Endothelial cell of umbilical vein (primary cell): ENCODE measurements at regions not wholly inside any gene's neighbourhood (a gene's known extent, or its start where the extent isn't known, plus 50 kb on each side); places are given as distances from the start of the nearest gene placed in this dataset.

Experiments used
- BruUV-seq: library from RNA; stranded (reverse); fragments of 400-500 nt; replicated peaks from 2 replicates; lab custom pipeline; 2021; lab: Mats Ljungman, UMichigan
- CTCF ChIA-PET: fragments of 300-600, 350-600 bp; sonication (Branson Sonifier 250); formaldehyde crosslinking; loops from one replicate; lab custom pipeline; 2021; ENCODE audit warnings: antibody characterized with exemption, inconsistent platforms; lab: Charles Lee
- POLR2A ChIA-PET: fragments of 300-600, 350-600 bp; sonication (Branson Sonifier 250); formaldehyde crosslinking; loops from one replicate; lab custom pipeline; 2021; ENCODE audit warnings: antibody characterized with exemption, inconsistent platforms; lab: Charles Lee
- DNase-seq: peaks from one replicate; pipeline ENCODE4 v3.0.0-alpha.2; 2011; ENCODE audit warnings: low read depth, low spot score
- FAIRE-seq: peaks from 2 replicates; lab custom pipeline; 2011; peaks lifted over from hg19 to GRCh38; lab: Jason Lieb, UNC
- H2AFZ ChIP-seq: 2 replicates; pipeline ENCODE4 v1.6.0; 2012; ENCODE audit warnings: low read depth, low read length, control low read depth, inconsistent platforms
- H3K27ac ChIP-seq: 2 replicates; pipeline ENCODE4 v1.5.1; 2011; ENCODE audit warnings: low read depth, mild to moderate bottlenecking, control low read depth, low read length, moderate library complexity; ENCODE audit not compliant: insufficient read depth
- H3K27me3 ChIP-seq, 2 experiments: 2 replicates each; pipeline versions ENCODE4 v1.6.0 to v1.6.1; 2011; ENCODE audit warnings: low read length in 2 of 2, mixed read lengths in 1 of 2; ENCODE audit not compliant: control insufficient read depth in 2 of 2, insufficient read depth in 2 of 2
- H3K36me3 ChIP-seq, 2 experiments: 2 replicates in 1 of 2; 3 replicates in 1 of 2; pipeline ENCODE4 v1.5.1; 2011; ENCODE audit warnings: low read length in 2 of 2, mild to moderate bottlenecking in 1 of 2, moderate library complexity in 1 of 2; ENCODE audit not compliant: control insufficient read depth in 2 of 2, insufficient read depth in 2 of 2; ENCODE audit errors: extremely low read depth in 1 of 2
- H3K4me1 ChIP-seq: 3 replicates; pipeline ENCODE4 v1.5.1; 2011; ENCODE audit warnings: mild to moderate bottlenecking, low read length; ENCODE audit not compliant: control insufficient read depth, insufficient read depth; ENCODE audit errors: extremely low read depth
- H3K4me2 ChIP-seq: 2 replicates; pipeline ENCODE4 v1.6.1; 2011; ENCODE audit warnings: low read length, control low read depth, mixed read lengths; ENCODE audit not compliant: insufficient read depth
- H3K4me3 ChIP-seq, 3 experiments: fragments of 200-600 bp in 1 of 3; sonication (generic), shearing (Covaris generic) in 1 of 3; replicated peaks in 1 of 3; 2 replicates each; pipeline ENCODE4 v1.5.1; 2011 to 2016; ENCODE audit warnings: control low read depth in 3 of 3, low read length in 3 of 3, mild to moderate bottlenecking in 2 of 3, inconsistent platforms in 1 of 3, low read depth in 1 of 3, moderate library complexity in 1 of 3; ENCODE audit not compliant: insufficient read depth in 1 of 3
- H3K79me2 ChIP-seq: 2 replicates; pipeline ENCODE4 v1.6.0; 2012; ENCODE audit warnings: low read length, inconsistent platforms; ENCODE audit not compliant: control insufficient read depth, insufficient read depth
- H3K9ac ChIP-seq: replicated peaks from 2 replicates; pipeline ENCODE3; 2011; ENCODE audit warnings: low read length, control low read depth; ENCODE audit not compliant: insufficient read depth; ENCODE audit errors: extremely low read depth
- H3K9me1 ChIP-seq: replicated peaks from 3 replicates; pipeline ENCODE4 v1.6.0; 2011; ENCODE audit warnings: mild to moderate bottlenecking, low read length; ENCODE audit not compliant: control insufficient read depth, insufficient read depth; ENCODE audit errors: extremely low read depth
- H3K9me3 ChIP-seq: replicated peaks from 2 replicates; pipeline ENCODE4 v1.5.1; 2012; ENCODE audit warnings: low read length, inconsistent platforms; ENCODE audit not compliant: control insufficient read depth, insufficient read depth
- H4K20me1 ChIP-seq: replicated peaks from 2 replicates; pipeline ENCODE3; 2011; ENCODE audit warnings: mild to moderate bottlenecking, low read length; ENCODE audit not compliant: control insufficient read depth, insufficient read depth; ENCODE audit errors: extremely low read depth
- EZH2 ChIP-seq: IDR thresholded peaks from 2 replicates; pipeline ENCODE4 v1.6.1; 2012; ENCODE audit warnings: borderline replicate concordance, low read depth, mild to moderate bottlenecking, moderate library complexity, low read length, inconsistent platforms; ENCODE audit not compliant: severe bottlenecking
- GATA2 ChIP-seq: IDR thresholded peaks from 2 replicates; pipeline ENCODE4 v1.7.0; 2011; ENCODE audit warnings: low read depth, mild to moderate bottlenecking, moderate library complexity, mixed read lengths, low read length; ENCODE audit not compliant: insufficient read length, insufficient read depth
- JUN ChIP-seq: IDR thresholded peaks from 2 replicates; pipeline ENCODE4 v1.6.1; 2011; ENCODE audit warnings: borderline replicate concordance, low read depth; ENCODE audit not compliant: insufficient read length, insufficient read depth
- MYC ChIP-seq: IDR thresholded peaks from one replicate; pipeline ENCODE4 v1.6.1; 2011; ENCODE audit warnings: mild to moderate bottlenecking, low read depth, low read length
- POLR2A ChIP-seq: IDR thresholded peaks from 2 replicates; pipeline ENCODE4 v1.6.1; 2012; ENCODE audit warnings: low read depth, mild to moderate bottlenecking, control low read depth, low read length
- dilution Hi-C: fragments of 300-500 bp; cut with MboI; formaldehyde crosslinking; loops from one replicate; pipeline ENCODE4 v1.15.0; 2019; ENCODE audit warnings: low sequenced_read_pairs; ENCODE audit not compliant: extremely low pct_ligation_motif_present
- intact Hi-C: fragments of 100-400 bp; cut with micrococcal nuclease; formaldehyde crosslinking; loops from one replicate; pipeline ENCODE4 v1.10.0; 2022
- TF ChIP-seq, protein P1 (sequence below), 2 donors: IDR thresholded peaks; 1 replicate in 1 of 2; 2 replicates in 1 of 2; pipeline ENCODE4 v1.5.1; 2011; ENCODE audit warnings: low read length in 2 of 2, mild to moderate bottlenecking in 2 of 2, moderate library complexity in 2 of 2, control low read depth in 1 of 2, inconsistent platforms in 1 of 2, low read depth in 1 of 2; ENCODE audit not compliant: insufficient read depth in 1 of 2; ENCODE audit errors: extremely low read depth in 1 of 2
- TF ChIP-seq, protein P2 (sequence below): IDR thresholded peaks from 2 replicates; pipeline ENCODE4 v1.6.1; 2011; ENCODE audit not compliant: insufficient read depth, insufficient read length

DNA sequence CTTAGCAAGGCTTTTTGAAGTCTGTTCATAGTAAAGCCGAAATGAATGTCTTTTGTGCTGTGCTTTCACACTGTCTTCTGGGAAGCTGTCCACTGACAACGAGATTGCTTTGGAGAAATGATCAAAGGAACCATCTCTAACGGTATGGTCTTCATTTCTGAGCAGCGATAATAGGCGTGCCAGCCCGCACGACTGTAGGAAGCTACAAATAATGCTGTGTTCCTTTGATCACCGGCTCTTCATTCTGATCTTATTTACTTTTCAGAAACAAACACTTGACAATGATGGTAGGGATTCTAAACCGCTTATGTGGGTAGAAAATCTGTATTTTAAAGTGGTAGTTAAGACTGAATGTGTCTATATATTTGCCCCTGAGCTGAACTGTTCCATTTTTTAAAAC lies 306.6 kb upstream of the EXOC2 start:
- H3K27ac ChIP-seq: no peak overlapping the region
- no peaks in the 10 kb centered on the region for H3K79me2 ChIP-seq
- H4K20me1 ChIP-seq: no peaks in the 10 kb centered on the region
- no peaks in the 10 kb centered on the region for H3K36me3 ChIP-seq
- intact Hi-C loops (no loop called here), dilution Hi-C loops (no loop called here)
- no peak for FAIRE-seq
- no peak for DNase-seq
- H3K4me1 ChIP-seq: no peaks in the 10 kb centered on the region
- no peak overlapping the region for H3K9ac ChIP-seq
- ChIA-PET POLR2A (no interaction called here), CTCF (no interaction called here)
- H3K4me3 ChIP-seq: no peak overlapping the region
- H3K9me3 ChIP-seq: peaks cover 2% of the 10 kb centered on the region
- no peaks in the 10 kb centered on the region for H3K27me3 ChIP-seq
- no TSS peak for BruUV-seq
- no peak overlapping the region for H2AFZ ChIP-seq
- H3K9me1 ChIP-seq: no peaks in the 10 kb centered on the region
- H3K4me2 ChIP-seq: no peak overlapping the region
- TF ChIP-seq GATA2: no peak

DNA sequence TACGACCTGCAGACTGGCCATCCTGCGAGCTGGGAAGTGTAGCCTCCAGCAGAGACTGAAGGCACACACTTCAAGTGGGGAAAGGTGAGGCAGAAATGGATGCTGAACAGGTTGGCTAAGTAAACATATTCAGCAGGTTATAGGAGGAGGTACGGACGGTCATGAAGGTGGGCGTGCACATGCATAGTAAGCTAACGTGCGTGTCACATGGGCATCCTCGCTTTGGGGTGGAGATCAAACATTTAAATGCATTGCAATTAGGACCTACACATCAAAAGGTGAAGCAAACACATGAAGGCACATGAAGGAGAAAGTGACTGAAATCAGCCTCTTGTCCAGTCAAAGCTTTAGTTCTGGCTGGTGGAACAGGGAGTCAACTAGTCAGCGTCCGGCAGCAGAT lies 305.6 kb upstream of the EXOC2 start:
- Histone ChIP-seq H3K9me1 (no peaks in the 10 kb centered on the region), H3K4me2 (no peak overlapping the region), H4K20me1 (no peaks in the 10 kb centered on the region), H2AFZ (no peak overlapping the region), H3K4me1 (no peaks in the 10 kb centered on the region), H3K9me3 (peaks cover 2% of the 10 kb centered on the region), H3K36me3 (no peaks in the 10 kb centered on the region), H3K4me3 (no peak overlapping the region), H3K9ac (no peak overlapping the region), H3K27ac (no peak overlapping the region), H3K27me3 (no peaks in the 10 kb centered on the region), H3K79me2 (no peaks in the 10 kb centered on the region)
- TF ChIP-seq GATA2 (no peak), POLR2A (no peak), MYC (no peak), JUN (no peak), EZH2 (no peak)
- TF ChIP-seq, protein P1, sequence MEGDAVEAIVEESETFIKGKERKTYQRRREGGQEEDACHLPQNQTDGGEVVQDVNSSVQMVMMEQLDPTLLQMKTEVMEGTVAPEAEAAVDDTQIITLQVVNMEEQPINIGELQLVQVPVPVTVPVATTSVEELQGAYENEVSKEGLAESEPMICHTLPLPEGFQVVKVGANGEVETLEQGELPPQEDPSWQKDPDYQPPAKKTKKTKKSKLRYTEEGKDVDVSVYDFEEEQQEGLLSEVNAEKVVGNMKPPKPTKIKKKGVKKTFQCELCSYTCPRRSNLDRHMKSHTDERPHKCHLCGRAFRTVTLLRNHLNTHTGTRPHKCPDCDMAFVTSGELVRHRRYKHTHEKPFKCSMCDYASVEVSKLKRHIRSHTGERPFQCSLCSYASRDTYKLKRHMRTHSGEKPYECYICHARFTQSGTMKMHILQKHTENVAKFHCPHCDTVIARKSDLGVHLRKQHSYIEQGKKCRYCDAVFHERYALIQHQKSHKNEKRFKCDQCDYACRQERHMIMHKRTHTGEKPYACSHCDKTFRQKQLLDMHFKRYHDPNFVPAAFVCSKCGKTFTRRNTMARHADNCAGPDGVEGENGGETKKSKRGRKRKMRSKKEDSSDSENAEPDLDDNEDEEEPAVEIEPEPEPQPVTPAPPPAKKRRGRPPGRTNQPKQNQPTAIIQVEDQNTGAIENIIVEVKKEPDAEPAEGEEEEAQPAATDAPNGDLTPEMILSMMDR (IDR thresholded peaks at IDR 0.05; ENCODE audit: extremely low read depth in 1 of 2, insufficient read depth in 1 of 2, low read depth in 1 of 2, low read length in 2 of 2): no peak
- TF ChIP-seq, protein P2, sequence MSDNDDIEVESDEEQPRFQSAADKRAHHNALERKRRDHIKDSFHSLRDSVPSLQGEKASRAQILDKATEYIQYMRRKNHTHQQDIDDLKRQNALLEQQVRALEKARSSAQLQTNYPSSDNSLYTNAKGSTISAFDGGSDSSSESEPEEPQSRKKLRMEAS: no peak
- intact Hi-C loops: no loop called here
- BruUV-seq: no TSS peak
- dilution Hi-C loops: no loop called here
- no peak for DNase-seq
- no peak for FAIRE-seq
- ChIA-PET CTCF (no interaction called here), POLR2A (no interaction called here)
